Activated CD8-positive, alpha-beta T cell treated with anti-CD3 and anti-CD28 coated beads for 36 hours (primary cell): ENCODE measurements at regions not wholly inside any gene's neighbourhood (a gene's known extent, or its start where the extent isn't known, plus 50 kb on each side); places are given as distances from the start of the nearest gene placed in this dataset.

Experiments
- ATAC-seq: fragments of 200-7000 bp; cut with Tn5 transposase; one replicate; pipeline ENCODE4 v1.10.0; 2021; ENCODE audit warnings: mild to moderate bottlenecking, moderate library complexity
- CTCF ChIA-PET: fragments of 350-600 bp; sonication (Branson Sonifier 250); formaldehyde crosslinking; loops from one replicate; lab custom pipeline; 2021; ENCODE audit warnings: antibody characterized with exemption; lab: Charles Lee
- POLR2A ChIA-PET: fragments of 350-600 bp; sonication (Branson Sonifier 250); formaldehyde crosslinking; loops from one replicate; lab custom pipeline; 2021; ENCODE audit warnings: antibody characterized with exemption; lab: Charles Lee
- DNase-seq: peaks from one replicate; pipeline ENCODE4 v3.0.0-alpha.2; 2020
- H3K27ac Mint-ChIP-seq: one replicate; pipeline ENCODE4 v1.8.0; 2021; ENCODE audit warnings: mild to moderate bottlenecking, mixed read lengths
- H3K27me3 Mint-ChIP-seq: one replicate; pipeline ENCODE4 v1.8.0; 2021; ENCODE audit warnings: mixed read lengths
- H3K36me3 Mint-ChIP-seq: one replicate; pipeline ENCODE4 v1.8.0; 2021; ENCODE audit warnings: low read depth, mixed read lengths
- H3K4me1 Mint-ChIP-seq: one replicate; pipeline ENCODE4 v1.8.0; 2021; ENCODE audit warnings: low read depth, mixed read lengths
- H3K4me3 Mint-ChIP-seq: one replicate; pipeline ENCODE4 v1.8.0; 2021; ENCODE audit warnings: mild to moderate bottlenecking, moderate library complexity, mixed read lengths
- H3K9me3 Mint-ChIP-seq: one replicate; pipeline ENCODE4 v1.8.0; 2021; ENCODE audit warnings: mixed read lengths
- intact Hi-C: fragments of 100-400 bp; cut with micrococcal nuclease; formaldehyde crosslinking; loops from one replicate; pipeline ENCODE4 v1.10.0; 2022
- TF ChIP-seq, protein P1 (sequence below): fragments of 200-600 bp; IDR thresholded peaks from one replicate; pipeline ENCODE4 v1.8.0; 2022; ENCODE audit warnings: antibody characterized with exemption, mild to moderate bottlenecking

DNA sequence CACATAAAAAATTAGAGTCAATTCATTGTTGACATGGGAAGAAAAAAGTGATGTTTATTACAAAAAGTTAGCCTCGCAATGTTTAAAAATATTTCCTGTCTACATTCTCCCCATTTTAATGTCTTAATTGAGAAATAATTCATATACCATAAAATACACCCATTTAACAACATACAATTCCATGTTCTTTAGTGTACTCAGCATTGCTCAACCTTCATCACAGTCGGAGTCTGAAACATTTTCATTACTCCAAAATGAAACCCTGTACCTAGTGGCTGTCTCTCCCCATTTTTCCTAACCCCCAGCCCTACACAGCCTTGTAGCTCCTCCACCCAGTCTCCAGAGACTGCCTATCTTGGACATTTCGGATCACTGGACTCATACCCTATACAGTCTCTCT is 103.9 kb upstream of the CBLN2 start:
- DNase-seq (no peak), ATAC-seq (no peak)
- Mint-ChIP-seq H3K4me1 (no peaks in the 10 kb centered on the region), H3K27ac (no peak overlapping the region), H3K27me3 (no peaks in the 10 kb centered on the region), H3K36me3 (no peaks in the 10 kb centered on the region), H3K4me3 (no peak overlapping the region), H3K9me3 (no peaks in the 10 kb centered on the region)
- CTCF ChIA-PET: no interaction called here
- POLR2A ChIA-PET: no interaction called here
- TF ChIP-seq, protein P1, sequence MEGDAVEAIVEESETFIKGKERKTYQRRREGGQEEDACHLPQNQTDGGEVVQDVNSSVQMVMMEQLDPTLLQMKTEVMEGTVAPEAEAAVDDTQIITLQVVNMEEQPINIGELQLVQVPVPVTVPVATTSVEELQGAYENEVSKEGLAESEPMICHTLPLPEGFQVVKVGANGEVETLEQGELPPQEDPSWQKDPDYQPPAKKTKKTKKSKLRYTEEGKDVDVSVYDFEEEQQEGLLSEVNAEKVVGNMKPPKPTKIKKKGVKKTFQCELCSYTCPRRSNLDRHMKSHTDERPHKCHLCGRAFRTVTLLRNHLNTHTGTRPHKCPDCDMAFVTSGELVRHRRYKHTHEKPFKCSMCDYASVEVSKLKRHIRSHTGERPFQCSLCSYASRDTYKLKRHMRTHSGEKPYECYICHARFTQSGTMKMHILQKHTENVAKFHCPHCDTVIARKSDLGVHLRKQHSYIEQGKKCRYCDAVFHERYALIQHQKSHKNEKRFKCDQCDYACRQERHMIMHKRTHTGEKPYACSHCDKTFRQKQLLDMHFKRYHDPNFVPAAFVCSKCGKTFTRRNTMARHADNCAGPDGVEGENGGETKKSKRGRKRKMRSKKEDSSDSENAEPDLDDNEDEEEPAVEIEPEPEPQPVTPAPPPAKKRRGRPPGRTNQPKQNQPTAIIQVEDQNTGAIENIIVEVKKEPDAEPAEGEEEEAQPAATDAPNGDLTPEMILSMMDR: no peak
- intact Hi-C loops: no loop called here

DNA sequence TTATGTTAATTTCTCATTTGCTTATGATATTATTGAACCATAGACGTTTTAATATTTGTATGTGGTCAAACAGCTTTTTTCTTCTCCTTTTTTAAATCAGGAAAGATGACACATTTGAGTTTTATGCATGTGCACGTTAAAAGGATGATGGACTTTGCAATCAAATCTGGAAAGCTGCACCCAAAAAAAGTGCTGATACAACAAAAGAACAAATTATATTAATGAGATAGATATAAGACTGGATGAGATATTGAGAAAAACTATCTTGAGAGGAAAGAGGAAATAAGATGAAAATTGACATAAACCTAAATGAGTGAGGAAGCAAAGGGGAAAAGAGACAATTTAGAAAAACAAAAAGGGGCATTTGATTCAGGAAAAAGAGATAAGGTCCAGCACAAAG is 96.4 kb upstream of the CBLN2 start:
- TF ChIP-seq, protein P1: no peak
- no peak overlapping the region for H3K4me3 Mint-ChIP-seq
- ChIA-PET CTCF (no interaction called here), POLR2A (no interaction called here)
- H3K9me3 Mint-ChIP-seq: no peaks in the 10 kb centered on the region
- ATAC-seq: no peak
- intact Hi-C loops: no loop called here
- no peaks in the 10 kb centered on the region for H3K27me3 Mint-ChIP-seq
- no peaks in the 10 kb centered on the region for H3K36me3 Mint-ChIP-seq
- no peaks in the 10 kb centered on the region for H3K4me1 Mint-ChIP-seq
- no peak overlapping the region for H3K27ac Mint-ChIP-seq
- no peak for DNase-seq

DNA sequence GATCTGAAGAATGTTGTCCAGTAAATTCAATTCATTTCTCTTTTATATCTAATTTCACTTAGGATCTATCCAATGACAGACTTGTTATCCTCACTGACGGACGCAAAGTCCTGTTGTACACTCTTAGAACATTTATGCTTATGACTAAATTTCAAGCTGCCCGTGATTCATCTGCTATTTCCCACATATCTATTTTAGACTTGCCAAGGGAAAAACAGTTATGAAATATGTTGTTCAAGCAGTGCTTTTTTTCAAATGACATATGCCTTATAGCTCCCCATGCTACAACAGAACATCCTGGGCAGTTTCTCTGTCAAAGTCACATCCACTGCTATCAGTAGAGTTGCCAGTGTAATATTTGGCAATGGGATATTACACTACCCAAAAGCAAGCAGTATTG is 94.2 kb upstream of the CBLN2 start:
- no peak for ATAC-seq
- ChIA-PET CTCF (no interaction called here), POLR2A (no interaction called here)
- TF ChIP-seq, protein P1: no peak
- H3K27me3 Mint-ChIP-seq: no peaks in the 10 kb centered on the region
- no peak for DNase-seq
- H3K4me3 Mint-ChIP-seq: no peak overlapping the region
- no peaks in the 10 kb centered on the region for H3K9me3 Mint-ChIP-seq
- H3K36me3 Mint-ChIP-seq: no peaks in the 10 kb centered on the region
- H3K4me1 Mint-ChIP-seq: no peaks in the 10 kb centered on the region
- H3K27ac Mint-ChIP-seq: no peak overlapping the region
- intact Hi-C loops: no loop called here

DNA sequence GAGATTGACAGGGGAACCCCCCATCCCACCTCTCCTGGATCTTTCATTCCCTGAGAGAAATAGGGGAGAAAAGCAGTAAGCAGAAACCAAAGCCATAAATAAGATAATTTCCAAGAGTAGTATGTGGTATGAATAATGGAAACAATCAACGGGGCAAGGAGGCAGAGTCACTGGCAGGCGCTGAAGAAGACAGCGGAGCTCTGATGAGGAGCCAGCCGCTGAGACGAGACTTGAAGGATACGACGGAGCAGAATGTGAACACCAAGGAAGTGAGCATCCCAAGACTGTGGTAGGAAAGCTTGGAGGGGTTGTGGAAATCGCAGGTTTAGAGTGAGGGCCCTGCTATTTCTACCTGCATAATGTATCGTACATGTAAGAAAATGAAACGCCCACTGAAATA is 93.6 kb upstream of the CBLN2 start:
- TF ChIP-seq, protein P1: no peak

DNA sequence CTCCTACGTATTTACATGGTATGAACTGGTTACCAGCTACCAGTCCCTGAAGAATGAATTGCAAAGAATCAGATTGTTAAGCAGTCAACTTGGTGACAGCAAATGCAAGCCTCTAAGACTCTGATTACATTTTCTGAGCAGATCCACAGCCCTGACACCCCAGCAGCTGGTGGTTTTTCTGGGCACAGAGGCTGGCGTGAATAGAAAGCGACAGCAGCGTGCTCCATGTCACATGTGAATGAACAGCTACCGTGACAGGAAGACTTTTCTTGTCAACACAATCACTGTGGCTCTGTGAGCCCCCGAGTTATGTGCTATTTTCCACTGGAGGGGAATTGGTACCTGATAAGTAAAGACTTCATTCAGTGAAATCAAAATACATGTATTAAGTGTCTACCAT is 93.2 kb upstream of the CBLN2 start:
- Mint-ChIP-seq H3K27me3 (no peaks in the 10 kb centered on the region), H3K27ac (no peak overlapping the region), H3K9me3 (no peaks in the 10 kb centered on the region), H3K4me3 (no peak overlapping the region), H3K4me1 (no peaks in the 10 kb centered on the region), H3K36me3 (no peaks in the 10 kb centered on the region)
- ChIA-PET CTCF (no interaction called here), POLR2A (no interaction called here)
- ATAC-seq: no peak
- intact Hi-C loops: no loop called here
- DNase-seq: no peak
- TF ChIP-seq, protein P1: no peak

More for the DNA sequence above, 93.6 kb upstream of the CBLN2 start:
- no peak for DNase-seq
- H3K27me3 Mint-ChIP-seq: no peaks in the 10 kb centered on the region
- CTCF ChIA-PET: no interaction called here
- no peak overlapping the region for H3K27ac Mint-ChIP-seq
- no peaks in the 10 kb centered on the region for H3K36me3 Mint-ChIP-seq
- POLR2A ChIA-PET: no interaction called here
- H3K9me3 Mint-ChIP-seq: no peaks in the 10 kb centered on the region
- intact Hi-C loops: no loop called here
- no peak for ATAC-seq
- H3K4me1 Mint-ChIP-seq: no peaks in the 10 kb centered on the region
- no peak overlapping the region for H3K4me3 Mint-ChIP-seq
